GM23338 (cell line): ENCODE measurements at regions not wholly inside any gene's neighbourhood (a gene's known extent, or its start where the extent isn't known, plus 50 kb on each side); places are given as distances from the start of the nearest gene placed in this dataset.

Source experiments
- ATAC-seq: fragments of 200-7000 bp; cut with Tn5 transposase; 3 replicates; pipeline ENCODE4 v1.9.1; 2020
- DNase-seq: peaks from one replicate; pipeline ENCODE4 v3.0.0-alpha.2; 2015; ENCODE audit warnings: low spot score
- H2AFZ ChIP-seq: fragments of 200-600 bp; sonication (generic); 2 replicates; pipeline ENCODE4 v1.8.0; 2016; ENCODE audit warnings: antibody characterized with exemption, mild to moderate bottlenecking, moderate library complexity
- H3F3A ChIP-seq: fragments of 200-600 bp; sonication (generic); replicated peaks from 2 replicates; pipeline ENCODE4 v1.8.0; 2017; ENCODE audit warnings: antibody characterized with exemption, mixed run types, low read depth
- H3K27ac ChIP-seq: fragments of 200-600 bp; sonication (generic); 2 replicates; pipeline ENCODE4 v1.6.1; 2016; ENCODE audit warnings: low read depth
- H3K27me3 ChIP-seq: fragments of 200-600 bp; sonication (generic); 2 replicates; pipeline ENCODE4 v1.8.0; 2016; ENCODE audit warnings: mild to moderate bottlenecking, mixed run types, moderate library complexity; ENCODE audit not compliant: insufficient read depth
- H3K36me3 ChIP-seq: fragments of 200-600 bp; sonication (generic); 2 replicates; pipeline ENCODE4 v1.8.0; 2016; ENCODE audit warnings: mild to moderate bottlenecking; ENCODE audit not compliant: insufficient read depth
- H3K4me1 ChIP-seq: fragments of 200-600 bp; sonication (generic); 2 replicates; pipeline ENCODE4 v1.8.0; 2016; ENCODE audit warnings: mild to moderate bottlenecking, moderate library complexity; ENCODE audit not compliant: insufficient read depth
- H3K4me2 ChIP-seq: fragments of 200-600 bp; sonication (generic); 2 replicates; pipeline ENCODE4 v1.7.1; 2017; ENCODE audit warnings: mixed run types
- H3K4me3 ChIP-seq: fragments of 200-600 bp; sonication (generic); 2 replicates; pipeline ENCODE4 v1.6.1; 2016; ENCODE audit warnings: mixed run types
- H3K79me2 ChIP-seq: fragments of 200-600 bp; sonication (generic); replicated peaks from 2 replicates; pipeline ENCODE4 v1.8.0; 2017; ENCODE audit warnings: mild to moderate bottlenecking; ENCODE audit not compliant: insufficient read depth
- H3K9me2 ChIP-seq: fragments of 200-600 bp; sonication (generic); 2 replicates; pipeline ENCODE4 v1.8.0; 2017; ENCODE audit not compliant: insufficient read depth
- H4K20me1 ChIP-seq: fragments of 200-600 bp; sonication (generic); replicated peaks from 2 replicates; pipeline ENCODE4 v1.8.0; 2017; ENCODE audit warnings: mild to moderate bottlenecking; ENCODE audit not compliant: insufficient read depth
- H3K27ac Mint-ChIP-seq: 2 replicates; pipeline ENCODE4 v1.8.0; 2020; ENCODE audit warnings: inconsistent platforms, mild to moderate bottlenecking, moderate library complexity, mixed read lengths
- H3K27me3 Mint-ChIP-seq: 3 replicates; pipeline ENCODE4 v1.8.0; 2022; ENCODE audit warnings: low read depth, mild to moderate bottlenecking, moderate library complexity, mixed read lengths, inconsistent platforms; ENCODE audit not compliant: insufficient read depth, poor library complexity
- H3K36me3 Mint-ChIP-seq: 3 replicates; pipeline ENCODE4 v1.8.0; 2021; ENCODE audit warnings: low read depth, mild to moderate bottlenecking, inconsistent platforms, moderate library complexity, mixed read lengths
- H3K4me1 Mint-ChIP-seq: 3 replicates; pipeline ENCODE4 v1.8.0; 2020; ENCODE audit warnings: mild to moderate bottlenecking, inconsistent platforms, mixed read lengths
- H3K4me3 Mint-ChIP-seq: 3 replicates; pipeline ENCODE4 v1.8.0; 2021; ENCODE audit warnings: moderate library complexity, mild to moderate bottlenecking, inconsistent platforms, mixed read lengths
- H3K9me3 Mint-ChIP-seq: 3 replicates; pipeline ENCODE4 v1.8.0; 2020; ENCODE audit warnings: moderate library complexity, mild to moderate bottlenecking, inconsistent platforms, mixed read lengths
- CREB1 ChIP-seq: fragments of 250-450 bp; sonication (Bioruptor Pico); IDR thresholded peaks from 2 replicates; pipeline ENCODE4 v1.5.0; 2020; ENCODE audit warnings: low read depth, mild to moderate bottlenecking, moderate library complexity
- ETS1 ChIP-seq: IDR thresholded peaks from 2 replicates; pipeline ENCODE4 v1.6.1; 2016; ENCODE audit warnings: antibody characterized with exemption
- EZH2 ChIP-seq: fragments of 200-600 bp; sonication (generic); IDR thresholded peaks from one replicate; pipeline ENCODE4 v1.8.0; 2017; ENCODE audit warnings: antibody characterized with exemption, mild to moderate bottlenecking, low read depth; ENCODE audit not compliant: unreplicated experiment
- EZH2phosphoT487 ChIP-seq: fragments of 200-600 bp; sonication (generic); IDR thresholded peaks from one replicate; pipeline ENCODE4 v1.8.1; 2018; ENCODE audit warnings: antibody characterized with exemption; ENCODE audit not compliant: unreplicated experiment
- JUNB ChIP-seq: IDR thresholded peaks from one replicate; pipeline ENCODE4 v1.6.1; 2016; ENCODE audit warnings: antibody characterized with exemption; ENCODE audit not compliant: unreplicated experiment
- NANOG ChIP-seq: IDR thresholded peaks from 2 replicates; pipeline ENCODE4 v1.6.1; 2016; ENCODE audit warnings: antibody characterized with exemption, borderline replicate concordance
- POLR2AphosphoS5 ChIP-seq: IDR thresholded peaks from 2 replicates; pipeline ENCODE4 v1.6.1; 2016; ENCODE audit warnings: antibody characterized with exemption, low read depth
- STAT1 ChIP-seq: IDR thresholded peaks from one replicate; pipeline ENCODE4 v1.6.1; 2016; ENCODE audit warnings: antibody characterized with exemption; ENCODE audit not compliant: unreplicated experiment
- ZNF114 ChIP-seq: fragments of 250-450 bp; sonication (Bioruptor Pico); IDR thresholded peaks from 2 replicates; pipeline ENCODE4 v1.5.0; 2020; ENCODE audit warnings: mild to moderate bottlenecking, moderate library complexity
- ZNF331 ChIP-seq: fragments of 250-450 bp; sonication (Bioruptor Pico); IDR thresholded peaks from 2 replicates; pipeline ENCODE4 v1.5.0; 2020; ENCODE audit warnings: low read depth, mild to moderate bottlenecking, moderate library complexity
- ZNF462 ChIP-seq: fragments of 250-450 bp; sonication (Bioruptor Pico); IDR thresholded peaks from 2 replicates; pipeline ENCODE4 v1.5.0; 2020; ENCODE audit warnings: mild to moderate bottlenecking, moderate library complexity
- TF ChIP-seq, protein P1 (sequence below), 2 experiments: fragments of 200-600 bp in 1 of 2; sonication (generic) in 1 of 2; conservative IDR thresholded peaks; 2 replicates each; pipeline versions ENCODE4 v1.5.1 to v1.6.1; 2016 to 2017; ENCODE audit warnings: antibody characterized with exemption in 2 of 2, low read depth in 2 of 2, mild to moderate bottlenecking in 2 of 2, moderate library complexity in 1 of 2

DNA sequence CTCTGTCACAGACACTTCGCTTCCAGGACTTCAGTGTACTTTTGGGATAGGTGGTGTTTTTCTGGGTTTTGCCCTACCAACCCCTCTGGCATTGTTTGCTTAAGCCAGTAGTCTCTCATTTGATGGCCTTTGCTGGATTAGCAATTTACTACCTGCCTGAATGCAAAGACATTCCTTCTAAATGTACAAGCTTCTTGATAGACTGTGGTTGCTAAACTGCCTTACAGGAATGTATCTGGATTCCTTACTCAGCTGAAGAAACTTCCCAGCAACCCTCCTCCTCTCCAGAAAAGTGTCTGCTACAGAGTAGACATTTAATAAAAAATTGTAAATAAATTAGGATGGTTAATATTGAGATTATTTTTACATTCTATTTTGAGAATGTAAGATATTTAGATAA lies 1916.7 kb downstream of the EFNA5 start (continued):
- TF ChIP-seq NANOG, result no peak
- TF ChIP-seq ZNF114 (CRISPR knock-in tag), result no peak
- TF ChIP-seq POLR2AphosphoS5, result no peak
- TF ChIP-seq ETS1, result no peak
- TF ChIP-seq CREB1 (CRISPR knock-in tag), result no peak
- no peak for TF ChIP-seq ZNF331 (CRISPR knock-in tag)
- TF ChIP-seq STAT1, result no peak
- TF ChIP-seq EZH2, result no peak
- TF ChIP-seq, protein P1, sequence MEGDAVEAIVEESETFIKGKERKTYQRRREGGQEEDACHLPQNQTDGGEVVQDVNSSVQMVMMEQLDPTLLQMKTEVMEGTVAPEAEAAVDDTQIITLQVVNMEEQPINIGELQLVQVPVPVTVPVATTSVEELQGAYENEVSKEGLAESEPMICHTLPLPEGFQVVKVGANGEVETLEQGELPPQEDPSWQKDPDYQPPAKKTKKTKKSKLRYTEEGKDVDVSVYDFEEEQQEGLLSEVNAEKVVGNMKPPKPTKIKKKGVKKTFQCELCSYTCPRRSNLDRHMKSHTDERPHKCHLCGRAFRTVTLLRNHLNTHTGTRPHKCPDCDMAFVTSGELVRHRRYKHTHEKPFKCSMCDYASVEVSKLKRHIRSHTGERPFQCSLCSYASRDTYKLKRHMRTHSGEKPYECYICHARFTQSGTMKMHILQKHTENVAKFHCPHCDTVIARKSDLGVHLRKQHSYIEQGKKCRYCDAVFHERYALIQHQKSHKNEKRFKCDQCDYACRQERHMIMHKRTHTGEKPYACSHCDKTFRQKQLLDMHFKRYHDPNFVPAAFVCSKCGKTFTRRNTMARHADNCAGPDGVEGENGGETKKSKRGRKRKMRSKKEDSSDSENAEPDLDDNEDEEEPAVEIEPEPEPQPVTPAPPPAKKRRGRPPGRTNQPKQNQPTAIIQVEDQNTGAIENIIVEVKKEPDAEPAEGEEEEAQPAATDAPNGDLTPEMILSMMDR (conservative IDR thresholded peaks at IDR 0.05; ENCODE audit: low read depth in 2 of 2), result no peak

DNA sequence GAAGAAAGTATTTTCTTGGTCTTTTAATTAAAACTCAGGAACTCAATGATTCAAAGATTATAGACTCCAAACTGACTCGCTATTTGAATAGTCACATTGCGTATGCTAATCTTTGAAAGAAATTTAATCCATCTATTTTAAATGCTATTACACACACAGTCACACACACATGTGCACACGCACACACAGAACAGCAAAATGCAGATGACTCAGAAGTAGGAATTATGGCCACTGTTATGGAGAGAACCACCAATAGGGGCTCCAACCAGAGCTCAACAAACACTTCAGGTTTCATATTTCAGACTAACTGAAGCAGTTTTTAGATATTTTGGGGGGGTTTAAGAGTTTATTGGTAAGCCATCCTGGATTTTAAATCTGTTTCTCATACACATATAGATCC lies 1917.9 kb downstream of the EFNA5 start:
- Histone ChIP-seq H3K4me1 (no peaks in the 10 kb centered on the region; the same call in 1 of the 2 replicates), H3K79me2 (no peaks in the 10 kb centered on the region), H3K36me3 (no peaks in the 10 kb centered on the region), H4K20me1 (no peaks in the 10 kb centered on the region), H3K27ac (no peak overlapping the region), H3K4me2 (no peak overlapping the region), H3K9me2 (no peaks in the 10 kb centered on the region), H3F3A (no peaks in the 10 kb centered on the region), H2AFZ (no peak overlapping the region), H3K27me3 (no peaks in the 10 kb centered on the region), H3K4me3 (no peak overlapping the region)
- no peaks in the 10 kb centered on the region for H3K4me1 Mint-ChIP-seq
- H3K4me3 Mint-ChIP-seq, result no peak overlapping the region
- no peak for ATAC-seq
- H3K27me3 Mint-ChIP-seq, result no peaks in the 10 kb centered on the region
- DNase-seq, result no peak
- no peaks in the 10 kb centered on the region for H3K9me3 Mint-ChIP-seq
- no peaks in the 10 kb centered on the region for H3K36me3 Mint-ChIP-seq
- no peak overlapping the region for H3K27ac Mint-ChIP-seq
- TF ChIP-seq ZNF331 (CRISPR knock-in tag), result no peak
- no peak for TF ChIP-seq EZH2phosphoT487
- no peak for TF ChIP-seq NANOG
- no peak for TF ChIP-seq ZNF462 (CRISPR knock-in tag)
- TF ChIP-seq EZH2, result no peak
- TF ChIP-seq, protein P1 (conservative IDR thresholded peaks at IDR 0.05; ENCODE audit: low read depth in 2 of 2), result no peak
- TF ChIP-seq JUNB, result no peak
